ENCODE measurements at regions not wholly inside any gene's neighbourhood (a gene's known extent, or its start where the extent isn't known, plus 50 kb on each side); places are given as distances from the start of the nearest gene placed in this dataset.

GRCh38 chr5:159504106-159504856 lies 174.0 kb upstream of the IL12B start:
- Histone ChIP-seq H3K4me3 (no peak overlapping the region), H3K9me3 (replicated peaks; ENCODE audit: control insufficient read depth, insufficient read depth, low read depth, low read length) (no peaks in the 10 kb centered on the region), H3K27me3 (ENCODE audit: control insufficient read depth in 2 of 2, insufficient read depth in 2 of 2, low read length in 2 of 2) (no peaks in the 10 kb centered on the region), H3K4me1 (replicated peaks in 1 of 2; ENCODE audit: control insufficient read depth in 2 of 2, insufficient read depth in 2 of 2, low read length in 2 of 2) (no peaks in the 10 kb centered on the region; a peak in 1 of 5 replicates), H3K9ac (ENCODE audit: insufficient read depth in 1 of 2, low read depth in 2 of 2, low read length in 2 of 2) (no peak overlapping the region), H2AFZ (ENCODE audit: low read depth, low read length) (no peak overlapping the region), H3K27ac (ENCODE audit: extremely low read depth, low read depth, low read length) (no peak overlapping the region), H3K9me1 (ENCODE audit: control insufficient read depth, insufficient read depth, low read length) (no peaks in the 10 kb centered on the region), H4K20me1 (replicated peaks; ENCODE audit: control insufficient read depth, insufficient read depth, low read length) (no peaks in the 10 kb centered on the region), H3K36me3 (ENCODE audit: control insufficient read depth, insufficient read depth, low read length) (no peaks in the 10 kb centered on the region), H3K4me2 (ENCODE audit: insufficient read depth, low read length) (no peak overlapping the region), H3K79me2 (ENCODE audit: control insufficient read depth, insufficient read depth, low read length) (no peaks in the 10 kb centered on the region)
- ATAC-seq (no peak), FAIRE-seq (no peak), DNase-seq (ENCODE audit: extremely low read depth in 1 of 4, low spot score in 3 of 4) (no peak)
- WGBS (ENCODE audit: insufficient coverage, low coverage, missing lambda C conversion rate) = 0% methylated on average over 2 of the region's 2 CpGs
- TF ChIP-seq, protein P1, sequence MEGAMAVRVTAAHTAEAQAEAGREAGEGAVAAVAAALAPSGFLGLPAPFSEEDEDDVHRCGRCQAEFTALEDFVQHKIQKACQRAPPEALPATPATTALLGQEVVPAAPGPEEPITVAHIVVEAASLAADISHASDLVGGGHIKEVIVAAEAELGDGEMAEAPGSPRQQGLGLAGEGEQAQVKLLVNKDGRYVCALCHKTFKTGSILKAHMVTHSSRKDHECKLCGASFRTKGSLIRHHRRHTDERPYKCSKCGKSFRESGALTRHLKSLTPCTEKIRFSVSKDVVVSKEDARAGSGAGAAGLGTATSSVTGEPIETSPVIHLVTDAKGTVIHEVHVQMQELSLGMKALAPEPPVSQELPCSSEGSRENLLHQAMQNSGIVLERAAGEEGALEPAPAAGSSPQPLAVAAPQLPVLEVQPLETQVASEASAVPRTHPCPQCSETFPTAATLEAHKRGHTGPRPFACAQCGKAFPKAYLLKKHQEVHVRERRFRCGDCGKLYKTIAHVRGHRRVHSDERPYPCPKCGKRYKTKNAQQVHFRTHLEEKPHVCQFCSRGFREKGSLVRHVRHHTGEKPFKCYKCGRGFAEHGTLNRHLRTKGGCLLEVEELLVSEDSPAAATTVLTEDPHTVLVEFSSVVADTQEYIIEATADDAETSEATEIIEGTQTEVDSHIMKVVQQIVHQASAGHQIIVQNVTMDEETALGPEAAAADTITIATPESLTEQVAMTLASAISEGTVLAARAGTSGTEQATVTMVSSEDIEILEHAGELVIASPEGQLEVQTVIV (CRISPR knock-in tag; IDR thresholded peaks at IDR 0.05; ENCODE audit: borderline replicate concordance) = no peak
- TF ChIP-seq RBM39 (optimal IDR thresholded peaks at IDR 0.05; ENCODE audit: low read depth, low read length) (no peak), ZEB2 (IDR thresholded peaks at IDR 0.05) (no peak), GABPA (tag; conservative IDR thresholded peaks at IDR 0.05; ENCODE audit: low read depth) (no peak), ATF1 (CRISPR knock-in tag; IDR thresholded peaks at IDR 0.05) (no peak), ATF1 (tag; IDR thresholded peaks at IDR 0.05) (no peak), PBX2 (CRISPR knock-in tag; IDR thresholded peaks at IDR 0.05; ENCODE audit: low read depth) (no peak), PBX2 (tag; conservative IDR thresholded peaks at IDR 0.05; ENCODE audit: low read depth) (no peak)
- TF ChIP-seq, protein P2, sequence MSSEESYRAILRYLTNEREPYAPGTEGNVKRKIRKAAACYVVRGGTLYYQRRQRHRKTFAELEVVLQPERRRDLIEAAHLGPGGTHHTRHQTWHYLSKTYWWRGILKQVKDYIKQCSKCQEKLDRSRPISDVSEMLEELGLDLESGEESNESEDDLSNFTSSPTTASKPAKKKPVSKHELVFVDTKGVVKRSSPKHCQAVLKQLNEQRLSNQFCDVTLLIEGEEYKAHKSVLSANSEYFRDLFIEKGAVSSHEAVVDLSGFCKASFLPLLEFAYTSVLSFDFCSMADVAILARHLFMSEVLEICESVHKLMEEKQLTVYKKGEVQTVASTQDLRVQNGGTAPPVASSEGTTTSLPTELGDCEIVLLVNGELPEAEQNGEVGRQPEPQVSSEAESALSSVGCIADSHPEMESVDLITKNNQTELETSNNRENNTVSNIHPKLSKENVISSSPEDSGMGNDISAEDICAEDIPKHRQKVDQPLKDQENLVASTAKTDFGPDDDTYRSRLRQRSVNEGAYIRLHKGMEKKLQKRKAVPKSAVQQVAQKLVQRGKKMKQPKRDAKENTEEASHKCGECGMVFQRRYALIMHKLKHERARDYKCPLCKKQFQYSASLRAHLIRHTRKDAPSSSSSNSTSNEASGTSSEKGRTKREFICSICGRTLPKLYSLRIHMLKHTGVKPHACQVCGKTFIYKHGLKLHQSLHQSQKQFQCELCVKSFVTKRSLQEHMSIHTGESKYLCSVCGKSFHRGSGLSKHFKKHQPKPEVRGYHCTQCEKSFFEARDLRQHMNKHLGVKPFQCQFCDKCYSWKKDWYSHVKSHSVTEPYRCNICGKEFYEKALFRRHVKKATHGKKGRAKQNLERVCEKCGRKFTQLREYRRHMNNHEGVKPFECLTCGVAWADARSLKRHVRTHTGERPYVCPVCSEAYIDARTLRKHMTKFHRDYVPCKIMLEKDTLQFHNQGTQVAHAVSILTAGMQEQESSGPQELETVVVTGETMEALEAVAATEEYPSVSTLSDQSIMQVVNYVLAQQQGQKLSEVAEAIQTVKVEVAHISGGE (CRISPR knock-in tag; IDR thresholded peaks at IDR 0.05) = no peak
- ChIA-PET POLR2A (no interaction called here), CTCF (ENCODE audit: low intra/inter-chr PET ratio) (no interaction called here)
- intact Hi-C loops (cut with micrococcal nuclease) (no loop called here), in situ Hi-C loops (cut with MboI) (no loop called here)
- BruUV-seq (replicated peaks) = no TSS peak
